Epithelial cell of proximal tubule (primary cell): ENCODE measurements at regions not wholly inside any gene's neighbourhood (a gene's known extent, or its start where the extent isn't known, plus 50 kb on each side); places are given as distances from the start of the nearest gene placed in this dataset.

Source experiments
- DNase-seq: peaks from one replicate; pipeline ENCODE4 v3.0.0-alpha.2; 2011; ENCODE audit warnings: low read depth
- H3K4me3 ChIP-seq: 2 replicates; pipeline ENCODE4 v1.5.1; 2011; ENCODE audit warnings: low read depth, mild to moderate bottlenecking, low read length
- CTCF ChIP-seq: conservative IDR thresholded peaks from 2 replicates; pipeline ENCODE4 v1.5.1; 2012; ENCODE audit warnings: low read depth, mild to moderate bottlenecking, low read length

DNA sequence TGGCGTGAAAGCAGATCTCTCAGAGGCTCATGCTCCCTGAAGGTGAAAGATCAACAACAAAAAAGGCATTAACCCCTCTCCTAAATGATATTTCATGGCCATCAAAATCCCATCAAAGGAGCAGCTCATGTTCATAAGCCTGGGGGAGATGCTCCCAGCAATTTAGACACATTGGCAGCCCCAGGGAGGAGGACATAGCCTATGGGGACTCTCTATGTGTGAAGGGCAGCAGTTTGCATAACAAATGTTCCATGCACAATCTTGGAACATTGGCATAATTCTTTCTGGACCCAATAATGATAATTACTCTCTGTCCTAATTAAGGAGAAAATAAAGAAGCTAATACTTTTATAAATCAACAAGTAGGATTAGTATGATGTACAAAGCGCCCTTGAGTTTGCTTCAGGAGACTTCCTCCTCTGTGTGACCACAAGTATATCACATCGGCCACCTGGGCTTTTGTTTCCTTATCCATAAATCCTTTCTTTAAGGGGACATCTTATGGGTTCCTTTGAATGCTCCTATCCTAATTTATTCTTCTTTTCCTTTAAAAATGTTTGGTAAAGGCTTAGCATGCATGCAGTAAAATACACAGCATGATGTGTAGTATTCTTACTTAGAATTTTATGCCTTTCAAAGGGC lies 161.9 kb upstream of the PLEKHG7 start:
- no peak overlapping the region for H3K4me3 ChIP-seq
- DNase-seq: no peak
- no peak for TF ChIP-seq CTCF

DNA sequence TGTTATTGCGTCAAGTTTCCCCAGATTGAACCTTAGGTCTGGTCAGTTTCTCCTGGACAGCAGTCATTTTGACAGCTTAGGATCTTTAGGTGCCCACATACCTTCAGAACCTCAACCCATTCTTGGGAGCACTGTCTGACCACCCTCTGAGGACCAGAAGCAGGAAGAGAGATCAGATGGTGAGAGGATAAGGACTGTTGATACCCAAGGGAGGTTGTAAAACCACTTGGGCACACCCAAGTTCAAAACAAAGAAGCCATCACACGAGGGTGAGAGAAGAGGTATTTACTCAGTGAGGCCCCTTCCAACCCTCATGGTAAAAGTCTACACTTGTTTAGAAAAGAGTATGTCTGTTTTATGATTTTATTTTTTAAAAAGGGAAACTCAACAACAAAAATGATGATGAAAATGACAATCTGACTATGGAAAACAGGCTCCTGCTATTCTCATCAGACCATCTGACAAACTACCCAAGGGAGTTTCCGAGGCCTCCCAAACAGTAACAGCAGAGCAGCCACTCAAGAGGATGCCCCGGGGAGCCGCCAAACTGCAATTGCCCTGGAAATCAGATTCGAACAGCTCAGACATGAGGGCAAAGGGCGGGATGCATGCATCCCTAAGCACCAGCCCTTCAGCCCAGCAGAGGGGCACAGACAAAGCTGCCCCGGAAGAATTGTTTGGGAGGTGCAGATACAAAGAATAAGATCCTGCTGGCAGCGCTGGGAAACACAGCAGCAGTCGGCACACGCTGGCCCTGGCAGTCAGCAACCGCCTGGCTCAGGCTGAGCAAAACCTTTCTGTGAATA lies 162.6 kb upstream of the PLEKHG7 start:
- peak; percentile 19 for TF ChIP-seq CTCF
- DNase-seq: no peak
- no peak overlapping the region for H3K4me3 ChIP-seq

- H3K4me3 ChIP-seq: no peak overlapping the region
- DNase-seq: peak; percentile 91
- TF ChIP-seq CTCF: no peak
Measured at GRCh38 chr12:92539110-92539749, 163.6 kb upstream of the PLEKHG7 start.

- no peak for TF ChIP-seq CTCF
- no peak overlapping the region for H3K4me3 ChIP-seq
- DNase-seq: no peak
Measured at GRCh38 chr12:92537290-92537960, 165.4 kb upstream of the PLEKHG7 start.

- no peak overlapping the region for H3K4me3 ChIP-seq
- no peak for TF ChIP-seq CTCF
- no peak for DNase-seq
Measured at GRCh38 chr12:92535961-92536360, 166.8 kb upstream of the PLEKHG7 start.

DNA sequence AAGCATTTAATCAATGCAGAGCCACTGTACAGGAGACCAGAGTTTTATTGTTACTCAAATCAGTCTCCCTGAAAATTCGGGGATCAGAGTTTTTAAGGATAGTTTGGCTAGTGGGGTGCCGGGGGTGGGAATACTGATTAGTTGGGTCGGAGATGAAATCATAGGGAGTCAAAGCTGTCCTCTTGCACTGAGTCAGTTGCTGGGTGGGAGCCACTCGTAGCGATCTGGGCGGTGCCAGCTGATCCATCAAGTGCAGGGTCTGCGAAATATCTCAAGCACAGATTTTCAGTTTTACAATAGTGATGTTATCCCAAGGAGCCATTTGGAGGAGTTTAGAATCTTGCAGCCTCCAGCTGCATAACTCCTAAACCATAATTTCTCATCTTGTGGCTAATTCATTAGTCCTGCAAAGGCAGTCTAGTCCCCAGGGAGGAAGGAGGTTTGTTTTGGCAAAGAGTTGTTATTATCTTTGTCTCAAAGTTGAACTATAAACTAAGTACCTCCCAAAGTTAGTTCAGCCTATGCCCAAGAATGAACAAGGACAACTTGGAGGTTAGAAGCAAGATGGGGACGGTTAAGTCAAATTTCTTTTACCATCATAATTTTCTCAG lies 169.4 kb upstream of the PLEKHG7 start:
- no peak overlapping the region for H3K4me3 ChIP-seq
- DNase-seq: no peak
- no peak for TF ChIP-seq CTCF
